ENCODE measurements at regions not wholly inside any gene's neighbourhood (a gene's known extent, or its start where the extent isn't known, plus 50 kb on each side); places are given as distances from the start of the nearest gene placed in this dataset.

- Mint-ChIP-seq H3K4me3 (peak overlapping the region; percentile 57), H3K4me1 (ENCODE audit: low read depth) (peaks cover 7% of the 10 kb centered on the region), H3K36me3 (ENCODE audit: low read depth) (no peaks in the 10 kb centered on the region), H3K27ac (peak overlapping the region; percentile 31), H3K27me3 (peaks cover 2% of the 10 kb centered on the region), H3K9me3 (no peaks in the 10 kb centered on the region)
- intact Hi-C loops (cut with micrococcal nuclease), result no loop called here
Observed at GRCh38 chr19:34104557-34104956, 67.7 kb upstream of the LSM14A start.

- intact Hi-C loops (cut with micrococcal nuclease), result no loop called here
- H3K27me3 Mint-ChIP-seq, result peaks cover 9% of the 10 kb centered on the region
- H3K4me1 Mint-ChIP-seq (ENCODE audit: low read depth), result peaks cover under 1% of the 10 kb centered on the region
- H3K9me3 Mint-ChIP-seq, result no peaks in the 10 kb centered on the region
- H3K27ac Mint-ChIP-seq, result no peak overlapping the region
- no peak overlapping the region for H3K4me3 Mint-ChIP-seq
- H3K36me3 Mint-ChIP-seq (ENCODE audit: low read depth), result no peaks in the 10 kb centered on the region
Observed at GRCh38 chr19:34109596-34109995, 62.7 kb upstream of the LSM14A start.

DNA sequence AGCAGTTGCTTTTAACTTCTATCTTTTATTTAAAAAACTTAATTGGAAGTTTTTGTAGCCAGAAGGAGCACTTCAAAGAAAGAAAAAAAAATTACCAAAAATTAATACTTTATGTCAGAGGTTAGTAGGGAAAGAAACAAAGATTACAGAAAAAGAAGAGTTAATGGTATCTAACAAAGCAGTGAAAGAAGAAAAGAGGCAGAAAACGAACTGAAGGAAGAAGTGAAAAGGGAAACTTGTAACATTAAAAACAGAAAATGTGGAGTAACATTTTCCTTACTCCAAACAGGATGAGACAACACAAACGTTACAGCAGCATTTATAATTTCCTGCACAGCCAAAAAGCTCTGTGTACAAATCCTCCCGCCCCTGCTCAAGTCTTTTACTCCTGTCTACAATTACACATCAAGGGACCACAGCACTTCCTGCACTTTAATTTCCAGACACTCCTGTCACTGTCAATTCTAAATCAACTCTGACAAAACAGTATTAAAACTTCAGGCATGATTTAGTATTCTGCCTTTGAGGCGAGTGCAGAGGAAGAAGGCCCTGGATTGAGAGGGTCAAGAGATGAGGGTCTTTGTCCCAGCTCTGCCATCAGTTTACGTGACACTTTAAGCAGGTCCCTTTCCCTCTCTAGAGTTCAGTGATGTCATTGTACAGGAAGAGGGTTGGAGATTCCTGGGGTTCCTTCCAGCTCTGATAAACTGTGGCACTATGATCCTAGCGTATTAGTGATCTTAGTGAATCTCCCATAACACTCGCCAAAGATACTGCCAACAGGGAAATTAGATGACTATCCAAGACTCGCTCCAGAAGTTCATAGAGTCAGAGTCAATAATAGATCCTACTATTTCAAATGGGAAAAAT is 53.2 kb upstream of the LSM14A start:
- Mint-ChIP-seq H3K27me3 (peaks cover 12% of the 10 kb centered on the region), H3K27ac (no peak overlapping the region), H3K9me3 (no peaks in the 10 kb centered on the region), H3K4me1 (ENCODE audit: low read depth) (no peaks in the 10 kb centered on the region), H3K36me3 (ENCODE audit: low read depth) (no peaks in the 10 kb centered on the region), H3K4me3 (no peak overlapping the region)
- intact Hi-C loops (cut with micrococcal nuclease), result no loop called here

DNA sequence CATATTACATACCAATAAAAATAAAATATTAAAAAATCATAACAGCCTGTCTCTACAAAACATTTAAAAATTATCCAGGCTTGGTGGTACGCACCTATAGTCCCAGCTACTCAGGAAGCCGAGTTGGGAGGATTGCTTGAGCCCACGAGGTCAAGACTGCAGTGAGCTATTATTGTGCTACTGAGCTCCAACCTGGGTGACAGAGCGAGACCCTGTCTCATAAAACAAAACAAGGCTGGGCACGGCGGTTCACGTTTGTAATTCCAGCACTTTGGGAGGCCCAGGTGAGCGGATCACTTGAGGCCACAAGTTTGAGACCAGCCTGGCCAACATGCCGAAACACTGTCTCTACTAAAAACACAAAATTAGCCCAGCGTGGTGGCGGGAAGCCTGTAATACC is 52.2 kb upstream of the LSM14A start:
- Mint-ChIP-seq H3K27me3 (peaks cover 11% of the 10 kb centered on the region), H3K4me3 (no peak overlapping the region), H3K27ac (no peak overlapping the region), H3K4me1 (ENCODE audit: low read depth) (no peaks in the 10 kb centered on the region), H3K9me3 (no peaks in the 10 kb centered on the region), H3K36me3 (ENCODE audit: low read depth) (no peaks in the 10 kb centered on the region)
- intact Hi-C loops (cut with micrococcal nuclease), result loop anchor here (5.0 kb wide), 1 partner anchor 102 kb away; no protein-coding TSS in a partner anchor

GRCh38 chr19:34120846-34121639 is 51.3 kb upstream of the LSM14A start:
- H3K27ac Mint-ChIP-seq, result no peak overlapping the region
- no peaks in the 10 kb centered on the region for H3K36me3 Mint-ChIP-seq (ENCODE audit: low read depth)
- H3K27me3 Mint-ChIP-seq, result peaks cover 11% of the 10 kb centered on the region
- H3K4me3 Mint-ChIP-seq, result no peak overlapping the region
- no peaks in the 10 kb centered on the region for H3K9me3 Mint-ChIP-seq
- no peaks in the 10 kb centered on the region for H3K4me1 Mint-ChIP-seq (ENCODE audit: low read depth)
- intact Hi-C loops (cut with micrococcal nuclease), result loop anchor here (1.0 to 5.0 kb wide), 2 partner anchors 24 to 101 kb away; no protein-coding TSS in a partner anchor
